HG03439 (cell line): ENCODE measurements at regions not wholly inside any gene's neighbourhood (a gene's known extent, or its start where the extent isn't known, plus 50 kb on each side); places are given as distances from the start of the nearest gene placed in this dataset.

Experiments
- ATAC-seq: cut with Tn5 transposase; IDR thresholded peaks from one replicate; pipeline ENCODE4 v1.9.1; 2021; ENCODE audit warnings: mild to moderate bottlenecking, moderate library complexity; ENCODE audit not compliant: unreplicated experiment

GRCh38 chr10:78800535-78801320 is 268.0 kb upstream of the ZMIZ1 start:
- no peak for ATAC-seq

- no peak for ATAC-seq
Measured at GRCh38 chr10:78802431-78802830, 266.3 kb upstream of the ZMIZ1 start.

- no peak for ATAC-seq
Measured at GRCh38 chr10:78802866-78803265, 265.9 kb upstream of the ZMIZ1 start.

- ATAC-seq: no peak
Measured at GRCh38 chr10:78803710-78804109, 265.1 kb upstream of the ZMIZ1 start.

- no peak for ATAC-seq
Measured at GRCh38 chr10:78804411-78805032, 264.2 kb upstream of the ZMIZ1 start.

- no peak for ATAC-seq
Measured at GRCh38 chr10:78805176-78805575, 263.6 kb upstream of the ZMIZ1 start.

GRCh38 chr10:78806681-78807221 is 262.0 kb upstream of the ZMIZ1 start:
- no peak for ATAC-seq

- ATAC-seq: no peak
Measured at GRCh38 chr10:78807504-78808203, 261.1 kb upstream of the ZMIZ1 start.

GRCh38 chr10:78808286-78808685 is 260.5 kb upstream of the ZMIZ1 start:
- no peak for ATAC-seq

GRCh38 chr10:78808736-78809367 is 259.9 kb upstream of the ZMIZ1 start:
- no peak for ATAC-seq

- no peak for ATAC-seq
Measured at GRCh38 chr10:78811174-78811573, 257.6 kb upstream of the ZMIZ1 start.

- ATAC-seq: no peak
Measured at GRCh38 chr10:78812571-78813318, 256.0 kb upstream of the ZMIZ1 start.

GRCh38 chr10:78813526-78813925 is 255.2 kb upstream of the ZMIZ1 start:
- no peak for ATAC-seq

- no peak for ATAC-seq
Measured at GRCh38 chr10:78813998-78814399, 254.8 kb upstream of the ZMIZ1 start.

GRCh38 chr10:78814407-78814806 is 254.4 kb upstream of the ZMIZ1 start:
- ATAC-seq: no peak

GRCh38 chr10:78815702-78816334 is 252.9 kb upstream of the ZMIZ1 start:
- no peak for ATAC-seq

GRCh38 chr10:78817361-78817760 is 251.4 kb upstream of the ZMIZ1 start:
- no peak for ATAC-seq

GRCh38 chr10:78817804-78818203 is 251.0 kb upstream of the ZMIZ1 start:
- ATAC-seq: no peak

- no peak for ATAC-seq
Measured at GRCh38 chr10:78819361-78820006, 249.3 kb upstream of the ZMIZ1 start.

- ATAC-seq: no peak
Measured at GRCh38 chr10:78820007-78820362, 248.8 kb upstream of the ZMIZ1 start.
